PC-3 (cell line): ENCODE measurements at regions not wholly inside any gene's neighbourhood (a gene's known extent, or its start where the extent isn't known, plus 50 kb on each side); places are given as distances from the start of the nearest gene placed in this dataset.

Experiments
- ATAC-seq: fragments of 200-7000 bp; cut with Tn5 transposase; 2 replicates; pipeline ENCODE4 v1.9.1; 2020; ENCODE audit warnings: mild to moderate bottlenecking, moderate library complexity
- BruUV-seq: library from RNA; stranded (reverse); fragments of 400-500 nt; replicated peaks from 2 replicates; lab custom pipeline; 2021; lab: Mats Ljungman, UMichigan
- CTCF ChIA-PET: fragments of 300-600 bp; sonication (Branson Sonifier 250); formaldehyde crosslinking; loops from one replicate; lab custom pipeline; 2022; ENCODE audit warnings: antibody characterized with exemption; lab: Charles Lee
- POLR2A ChIA-PET: fragments of 300-600 bp; sonication (Branson Sonifier 250); formaldehyde crosslinking; loops from one replicate; lab custom pipeline; 2022; ENCODE audit warnings: antibody characterized with exemption; ENCODE audit not compliant: unreplicated experiment; lab: Charles Lee
- DNase-seq: peaks from one replicate; pipeline ENCODE4 v3.0.0-alpha.2; 2015
- H2AFZ ChIP-seq: fragments of 300-600 bp; sonication (generic); 2 replicates; pipeline ENCODE4 v1.6.0; 2016; ENCODE audit warnings: antibody characterized with exemption, low read length
- H3F3A ChIP-seq: fragments of 300-600 bp; sonication (generic); one replicate; pipeline ENCODE4 v1.6.0; 2017; ENCODE audit warnings: antibody characterized with exemption, low read length, control low read depth, mild to moderate bottlenecking; ENCODE audit not compliant: unreplicated experiment
- H3K27ac ChIP-seq: fragments of 300-600 bp; sonication (generic); 2 replicates; pipeline ENCODE4 v1.5.1; 2016; ENCODE audit warnings: mild to moderate bottlenecking, low read length
- H3K27me3 ChIP-seq: fragments of 300-600 bp; sonication (generic); 2 replicates; pipeline ENCODE4 v1.6.1; 2016; ENCODE audit warnings: low read length, mixed read lengths
- H3K36me3 ChIP-seq: fragments of 300-600 bp; sonication (generic); 2 replicates; pipeline ENCODE4 v1.6.1; 2016; ENCODE audit warnings: low read depth, mixed run types, low read length, mixed read lengths
- H3K4me1 ChIP-seq: fragments of 300-600 bp; sonication (generic); 2 replicates; pipeline ENCODE4 v1.5.1; 2016; ENCODE audit warnings: low read length; ENCODE audit not compliant: insufficient read depth
- H3K4me2 ChIP-seq: fragments of 300-600 bp; sonication (generic); 2 replicates; pipeline ENCODE4 v1.6.0; 2016; ENCODE audit warnings: low read length
- H3K4me3 ChIP-seq: fragments of 300-600 bp; sonication (generic); 2 replicates; pipeline ENCODE4 v1.5.1; 2016; ENCODE audit warnings: mild to moderate bottlenecking, low read length, mixed read lengths
- H3K79me2 ChIP-seq: fragments of 300-600 bp; sonication (generic); 2 replicates; pipeline ENCODE4 v1.6.1; 2017; ENCODE audit warnings: low read length, mixed read lengths
- H3K9ac ChIP-seq: fragments of 300-600 bp; sonication (generic); 2 replicates; pipeline ENCODE4 v1.6.0; 2016; ENCODE audit warnings: mild to moderate bottlenecking, low read length
- H3K9me2 ChIP-seq: fragments of 300-600 bp; sonication (generic); replicated peaks from 2 replicates; pipeline ENCODE4 v1.6.1; 2016; ENCODE audit warnings: mixed run types, low read length, mixed read lengths
- H3K9me3 ChIP-seq: fragments of 300-600 bp; sonication (generic); 2 replicates; pipeline ENCODE4 v1.6.1; 2016; ENCODE audit warnings: low read length, mixed read lengths
- H4K20me1 ChIP-seq: fragments of 300-600 bp; sonication (generic); 2 replicates; pipeline ENCODE4 v1.6.1; 2016; ENCODE audit warnings: low read length, mixed read lengths
- CTCF ChIP-seq: fragments of 300-600 bp; sonication (generic); conservative IDR thresholded peaks from 2 replicates; pipeline ENCODE4 v1.5.1; 2017; ENCODE audit warnings: antibody characterized with exemption, low read depth, mild to moderate bottlenecking, low read length
- EZH2 ChIP-seq: fragments of 300-600 bp; sonication (generic); IDR thresholded peaks from one replicate; pipeline ENCODE4 v1.6.1; 2017; ENCODE audit warnings: antibody characterized with exemption, mild to moderate bottlenecking, low read length; ENCODE audit not compliant: unreplicated experiment
- EZH2phosphoT487 ChIP-seq: fragments of 300-600 bp; sonication (generic); IDR thresholded peaks from 2 replicates; pipeline ENCODE4 v1.6.1; 2018; ENCODE audit warnings: mild to moderate bottlenecking, antibody characterized with exemption, low read length, borderline replicate concordance
- intact Hi-C: fragments of 100-400 bp; cut with micrococcal nuclease; formaldehyde crosslinking; loops from 2 replicates; pipeline ENCODE4 v1.9.0; 2023

GRCh38 chr13:74226791-74227475 is 92.7 kb upstream of the KLF12 start:
- no peak for DNase-seq
- H3K36me3 ChIP-seq: no peaks in the 10 kb centered on the region
- no peak for TF ChIP-seq EZH2
- TF ChIP-seq CTCF: no peak
- no peak for TF ChIP-seq EZH2phosphoT487
- H3K9ac ChIP-seq: no peak overlapping the region
- H3F3A ChIP-seq: no peaks in the 10 kb centered on the region
- H3K27ac ChIP-seq: no peak overlapping the region
- H4K20me1 ChIP-seq: no peaks in the 10 kb centered on the region
- H3K4me1 ChIP-seq: no peaks in the 10 kb centered on the region
- H3K27me3 ChIP-seq: no peaks in the 10 kb centered on the region
- CTCF ChIA-PET: no interaction called here
- no peak overlapping the region for H3K4me3 ChIP-seq
- POLR2A ChIA-PET: no interaction called here
- H2AFZ ChIP-seq: no peak overlapping the region
- ATAC-seq: no peak
- BruUV-seq: no TSS peak
- no peaks in the 10 kb centered on the region for H3K9me3 ChIP-seq
- no peaks in the 10 kb centered on the region for H3K79me2 ChIP-seq
- intact Hi-C loops: no loop called here
- H3K9me2 ChIP-seq: no peaks in the 10 kb centered on the region
- no peak overlapping the region for H3K4me2 ChIP-seq

DNA sequence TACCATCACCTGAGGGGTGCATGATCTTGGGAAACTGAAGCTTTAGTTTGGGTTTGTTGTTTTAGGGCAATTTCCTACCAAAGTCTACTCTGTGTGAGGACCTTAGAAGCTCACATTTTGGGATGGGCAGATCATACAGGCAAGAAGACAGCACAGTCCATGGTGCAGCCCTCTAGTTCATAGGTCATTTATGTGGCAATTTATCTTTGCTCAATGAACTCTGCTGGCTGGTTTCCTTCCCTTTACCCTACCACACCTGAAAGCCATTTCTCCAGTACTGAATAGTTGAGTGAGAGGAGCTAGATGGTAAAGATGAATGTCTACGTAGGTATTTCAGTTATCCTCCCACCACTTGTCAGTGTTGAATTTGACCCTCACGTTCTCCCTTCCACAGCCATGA is 87.5 kb upstream of the KLF12 start:
- H3K4me1 ChIP-seq: no peaks in the 10 kb centered on the region
- no peak overlapping the region for H3K4me2 ChIP-seq
- BruUV-seq: no TSS peak
- H3K27me3 ChIP-seq: no peaks in the 10 kb centered on the region
- DNase-seq (no peak), ATAC-seq (no peak)
- no peaks in the 10 kb centered on the region for H3K79me2 ChIP-seq
- no peaks in the 10 kb centered on the region for H3K9me2 ChIP-seq
- TF ChIP-seq EZH2 (no peak), CTCF (no peak)
- H2AFZ ChIP-seq: no peak overlapping the region
- POLR2A ChIA-PET: no interaction called here
- CTCF ChIA-PET: no interaction called here
- no peaks in the 10 kb centered on the region for H3F3A ChIP-seq
- no peak overlapping the region for H3K4me3 ChIP-seq
- no peaks in the 10 kb centered on the region for H4K20me1 ChIP-seq
- no peak overlapping the region for H3K9ac ChIP-seq
- H3K27ac ChIP-seq: no peak overlapping the region
- intact Hi-C loops: no loop called here
- H3K36me3 ChIP-seq: no peaks in the 10 kb centered on the region
- no peaks in the 10 kb centered on the region for H3K9me3 ChIP-seq

DNA sequence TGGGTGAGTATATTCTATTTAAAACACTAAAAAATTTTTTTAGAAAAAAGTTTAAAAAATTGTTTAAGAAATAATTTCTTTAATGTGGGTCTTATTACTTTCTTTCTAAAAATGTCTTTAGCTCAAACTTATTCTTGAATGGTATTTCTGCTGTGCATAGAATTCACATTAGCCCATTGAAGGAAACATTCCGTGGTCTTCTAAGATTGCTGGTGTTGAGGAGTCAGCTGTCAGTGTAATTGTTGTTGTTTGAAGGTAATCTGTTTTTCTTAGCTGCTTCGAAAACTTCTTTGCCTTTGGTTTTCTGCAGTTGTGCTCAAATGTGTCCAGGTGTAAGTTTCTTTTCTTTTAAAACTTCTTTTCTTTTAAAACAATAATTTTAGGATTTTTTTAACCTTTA is 85.4 kb upstream of the KLF12 start:
- ChIA-PET CTCF (interaction anchor here (0.6 kb wide), 1 partner anchor 157 kb away, joined by 3 read pairs; no protein-coding TSS in a partner anchor), POLR2A (no interaction called here)
- Histone ChIP-seq H3K9ac (no peak overlapping the region), H3K27me3 (no peaks in the 10 kb centered on the region), H3K79me2 (no peaks in the 10 kb centered on the region), H3K36me3 (no peaks in the 10 kb centered on the region), H4K20me1 (no peaks in the 10 kb centered on the region), H3K9me2 (no peaks in the 10 kb centered on the region), H2AFZ (no peak overlapping the region), H3K9me3 (no peaks in the 10 kb centered on the region), H3K4me2 (no peak overlapping the region), H3K4me1 (no peaks in the 10 kb centered on the region), H3K4me3 (no peak overlapping the region), H3F3A (no peaks in the 10 kb centered on the region), H3K27ac (no peak overlapping the region)
- BruUV-seq: no TSS peak
- intact Hi-C loops: no loop called here
- DNase-seq (no peak), ATAC-seq (no peak)
- no peak for TF ChIP-seq EZH2
- no peak for TF ChIP-seq EZH2phosphoT487
- TF ChIP-seq CTCF: no peak
